ENCODE measurements at regions not wholly inside any gene's neighbourhood (a gene's known extent, or its start where the extent isn't known, plus 50 kb on each side); places are given as distances from the start of the nearest gene placed in this dataset.
"Not testable (repeated sequence)": the region's sequence is repeated elsewhere in the genome, so short reads cannot be mapped to it uniquely, and the experiment has no call there.

GRCh38 chr2:150097402-150097801 is 390.1 kb downstream of the RND3 start:
- no peak for DNase-seq

GRCh38 chr2:150095361-150096095 is 391.9 kb downstream of the RND3 start:
- no peak for DNase-seq

- DNase-seq, result no peak
These were observed 395.6 kb downstream of the RND3 start for GRCh38 chr2:150091846-150092245.

GRCh38 chr2:150090031-150090430 is 397.4 kb downstream of the RND3 start:
- no peak for DNase-seq

GRCh38 chr2:150088538-150088937 is 398.9 kb downstream of the RND3 start:
- no peak for DNase-seq

- DNase-seq, result no peak
These were observed 402.0 kb downstream of the RND3 start for GRCh38 chr2:150085478-150085877.

- no peak for DNase-seq
These were observed 405.5 kb downstream of the RND3 start for GRCh38 chr2:150081775-150082481.

- DNase-seq, result no peak
These were observed 411.2 kb downstream of the RND3 start for GRCh38 chr2:150076281-150076680.

GRCh38 chr2:150075831-150076230 is 411.6 kb downstream of the RND3 start:
- no peak for DNase-seq

GRCh38 chr2:150066490-150066889 is 421.0 kb downstream of the RND3 start:
- no peak for DNase-seq

- peak in 1 of 2 experiments; percentile 45 for DNase-seq
These were observed 423.4 kb downstream of the RND3 start for GRCh38 chr2:150063931-150064548.

- peak in 1 of 2 experiments; percentile 4 for DNase-seq
These were observed 424.0 kb downstream of the RND3 start for GRCh38 chr2:150063432-150063889.

GRCh38 chr2:150062416-150062815 is 425.1 kb downstream of the RND3 start:
- no peak for DNase-seq

- no peak for DNase-seq
These were observed 427.1 kb downstream of the RND3 start for GRCh38 chr2:150060341-150060740.

GRCh38 chr2:150059676-150060075 is 427.8 kb downstream of the RND3 start:
- DNase-seq, result not testable (repeated sequence)

GRCh38 chr2:150052457-150052856 is 435.0 kb downstream of the RND3 start:
- DNase-seq, result no peak

- DNase-seq, result no peak
These were observed 436.5 kb downstream of the RND3 start for GRCh38 chr2:150051004-150051403.

- no peak for DNase-seq
These were observed 437.4 kb downstream of the RND3 start for GRCh38 chr2:150050036-150050435.

- no peak for DNase-seq
These were observed 439.7 kb downstream of the RND3 start for GRCh38 chr2:150047620-150048222.

GRCh38 chr2:150046810-150047209 is 440.7 kb downstream of the RND3 start:
- DNase-seq, result no peak

GRCh38 chr2:150046211-150046610 is 441.3 kb downstream of the RND3 start:
- no peak for DNase-seq

GRCh38 chr2:150045601-150046000 is 441.9 kb downstream of the RND3 start:
- no peak for DNase-seq

GRCh38 chr2:150043172-150043500 is 444.3 kb downstream of the RND3 start:
- no peak for DNase-seq
